Liver (tissue), 8 donors: ENCODE measurements at regions not wholly inside any gene's neighbourhood (a gene's known extent, or its start where the extent isn't known, plus 50 kb on each side); places are given as distances from the start of the nearest gene placed in this dataset.

ENCODE experiments used
- DNase-seq: peaks from one replicate; pipeline ENCODE4 v3.0.0-alpha.2; 2017; ENCODE audit warnings: low spot score
- H3K27ac ChIP-seq, 2 donors: one replicate each; pipeline ENCODE4 v1.7.0; 2013; ENCODE audit warnings: inconsistent platforms in 2 of 2, low read length in 2 of 2, control low read depth in 1 of 2, low read depth in 1 of 2, mild to moderate bottlenecking in 1 of 2
- H3K27me3 ChIP-seq, 4 donors: one replicate each; pipeline versions ENCODE4 v1.6.1 to v1.7.0; 2013; ENCODE audit warnings: low read length in 3 of 4, inconsistent platforms in 1 of 4, mild to moderate bottlenecking in 1 of 4, moderate library complexity in 1 of 4; ENCODE audit not compliant: control insufficient read depth in 4 of 4, insufficient read depth in 4 of 4
- H3K36me3 ChIP-seq, 4 donors: one replicate each; pipeline versions ENCODE4 v1.6.1 to v1.7.0; 2013; ENCODE audit warnings: low read length in 3 of 4, mild to moderate bottlenecking in 3 of 4, low read depth in 1 of 4, moderate library complexity in 1 of 4; ENCODE audit not compliant: control insufficient read depth in 4 of 4, insufficient read depth in 3 of 4
- H3K4me1 ChIP-seq, 4 donors: one replicate each; pipeline versions ENCODE4 v1.6.1 to v1.7.0; 2013; ENCODE audit warnings: low read length in 3 of 4, mild to moderate bottlenecking in 3 of 4, moderate library complexity in 1 of 4; ENCODE audit not compliant: control insufficient read depth in 4 of 4, insufficient read depth in 4 of 4
- H3K4me3 ChIP-seq, 3 donors: one replicate each; pipeline versions ENCODE4 v1.6.1 to v1.7.0; 2013; ENCODE audit warnings: low read length in 3 of 3, control low read depth in 1 of 3, low read depth in 1 of 3, mild to moderate bottlenecking in 1 of 3
- H3K9ac ChIP-seq, 2 donors: one replicate each; pipeline ENCODE4 v1.7.0; 2013; ENCODE audit warnings: low read length in 2 of 2, mild to moderate bottlenecking in 2 of 2, moderate library complexity in 2 of 2, control low read depth in 1 of 2, low read depth in 1 of 2
- H3K9me3 ChIP-seq, 4 donors: one replicate each; pipeline versions ENCODE4 v1.6.1 to v1.7.0; 2013; ENCODE audit warnings: low read length in 3 of 4; ENCODE audit not compliant: control insufficient read depth in 4 of 4
- ATF3 ChIP-seq: IDR thresholded peaks from 2 replicates; pipeline ENCODE4 v1.6.1; 2016; ENCODE audit warnings: antibody characterized with exemption
- EGR1 ChIP-seq, 2 donors: IDR thresholded peaks; 2 replicates each; pipeline ENCODE4 v1.6.1; 2016 to 2018; ENCODE audit warnings: antibody characterized with exemption in 2 of 2, low read depth in 2 of 2
- FOXA1 ChIP-seq: IDR thresholded peaks from 2 replicates; pipeline ENCODE4 v1.6.1; 2016; ENCODE audit warnings: antibody characterized with exemption
- FOXA2 ChIP-seq: IDR thresholded peaks from 2 replicates; pipeline ENCODE4 v1.6.1; 2016; ENCODE audit warnings: antibody characterized with exemption
- GABPA ChIP-seq, 2 donors: IDR thresholded peaks in 1 of 2; conservative IDR thresholded peaks in 1 of 2; 2 replicates each; pipeline ENCODE4 v1.6.1; 2016; ENCODE audit warnings: antibody characterized with exemption in 2 of 2, mild to moderate bottlenecking in 1 of 2, moderate library complexity in 1 of 2
- HNF4A ChIP-seq, 2 donors: conservative IDR thresholded peaks; 2 replicates each; pipeline ENCODE4 v1.6.1; 2016; ENCODE audit warnings: antibody characterized with exemption in 2 of 2, mild to moderate bottlenecking in 2 of 2
- HNF4G ChIP-seq: IDR thresholded peaks from 2 replicates; pipeline ENCODE4 v1.6.1; 2016; ENCODE audit warnings: antibody characterized with exemption
- NR2F2 ChIP-seq: IDR thresholded peaks from 2 replicates; pipeline ENCODE4 v1.6.1; 2016; ENCODE audit warnings: antibody characterized with exemption
- RAD21 ChIP-seq, 2 donors: IDR thresholded peaks; 2 replicates each; pipeline ENCODE4 v1.6.1; 2016; ENCODE audit warnings: antibody characterized with exemption in 2 of 2, mild to moderate bottlenecking in 2 of 2
- REST ChIP-seq: IDR thresholded peaks from 2 replicates; pipeline ENCODE4 v1.6.1; 2016; ENCODE audit warnings: antibody characterized with exemption, mild to moderate bottlenecking
- RXRA ChIP-seq, 2 donors: IDR thresholded peaks; 2 replicates each; pipeline ENCODE4 v1.6.1; 2017 to 2018; ENCODE audit warnings: antibody characterized with exemption in 2 of 2, mild to moderate bottlenecking in 1 of 2
- SP1 ChIP-seq: IDR thresholded peaks from 2 replicates; pipeline ENCODE4 v1.6.1; 2018; ENCODE audit warnings: antibody characterized with exemption, mild to moderate bottlenecking
- TAF1 ChIP-seq: conservative IDR thresholded peaks from 2 replicates; pipeline ENCODE4 v1.6.1; 2016; ENCODE audit warnings: antibody characterized with exemption, mild to moderate bottlenecking
- YY1 ChIP-seq: IDR thresholded peaks from 2 replicates; pipeline ENCODE4 v1.6.1; 2016; ENCODE audit warnings: antibody characterized with exemption, mild to moderate bottlenecking
- WGBS: extraction: QIAGEN DNeasy Blood & Tissue Kit; methylation state at CpG from one replicate; pipeline ENCODE4 v1.1.7; 2013; 5-methylcytosine and 5-hydroxymethylcytosine counted together
- TF ChIP-seq, protein P1 (sequence below): fragments of 150-350 bp; IDR thresholded peaks from 2 replicates; pipeline ENCODE4 v1.5.1; 2017; ENCODE audit warnings: improper control_type of control experiment, low read depth, low read length; ENCODE audit not compliant: missing input control
- donor health status: healthy.
- donor health status: healthy.
- donor health status: healthy.
- donor health status: healthy.
- donor health status: healthy.

- H3K4me3 ChIP-seq = no peak overlapping the region
- no peaks in the 10 kb centered on the region for H3K27me3 ChIP-seq
- H3K4me1 ChIP-seq = no peaks in the 10 kb centered on the region
- WGBS = 78% methylated on average over 2 of the region's 2 CpGs
- H3K36me3 ChIP-seq = no peaks in the 10 kb centered on the region
- H3K9me3 ChIP-seq = no peaks in the 10 kb centered on the region
- TF ChIP-seq GABPA (IDR thresholded peaks at IDR 0.05 in 1 of 2, conservative IDR thresholded peaks at IDR 0.05 in 1 of 2) (no peak), ATF3 (no peak), EGR1 (IDR thresholded peaks at IDR 0.05; ENCODE audit: low read depth in 2 of 2) (no peak), NR2F2 (no peak), REST (no peak), TAF1 (no peak), YY1 (no peak), FOXA2 (no peak), HNF4A (conservative IDR thresholded peaks at IDR 0.05) (no peak), RAD21 (IDR thresholded peaks at IDR 0.05) (no peak), HNF4G (no peak), RXRA (IDR thresholded peaks at IDR 0.05) (no peak), SP1 (no peak), FOXA1 (no peak)
- TF ChIP-seq, protein P1, sequence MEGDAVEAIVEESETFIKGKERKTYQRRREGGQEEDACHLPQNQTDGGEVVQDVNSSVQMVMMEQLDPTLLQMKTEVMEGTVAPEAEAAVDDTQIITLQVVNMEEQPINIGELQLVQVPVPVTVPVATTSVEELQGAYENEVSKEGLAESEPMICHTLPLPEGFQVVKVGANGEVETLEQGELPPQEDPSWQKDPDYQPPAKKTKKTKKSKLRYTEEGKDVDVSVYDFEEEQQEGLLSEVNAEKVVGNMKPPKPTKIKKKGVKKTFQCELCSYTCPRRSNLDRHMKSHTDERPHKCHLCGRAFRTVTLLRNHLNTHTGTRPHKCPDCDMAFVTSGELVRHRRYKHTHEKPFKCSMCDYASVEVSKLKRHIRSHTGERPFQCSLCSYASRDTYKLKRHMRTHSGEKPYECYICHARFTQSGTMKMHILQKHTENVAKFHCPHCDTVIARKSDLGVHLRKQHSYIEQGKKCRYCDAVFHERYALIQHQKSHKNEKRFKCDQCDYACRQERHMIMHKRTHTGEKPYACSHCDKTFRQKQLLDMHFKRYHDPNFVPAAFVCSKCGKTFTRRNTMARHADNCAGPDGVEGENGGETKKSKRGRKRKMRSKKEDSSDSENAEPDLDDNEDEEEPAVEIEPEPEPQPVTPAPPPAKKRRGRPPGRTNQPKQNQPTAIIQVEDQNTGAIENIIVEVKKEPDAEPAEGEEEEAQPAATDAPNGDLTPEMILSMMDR = no peak
- no peak overlapping the region for H3K27ac ChIP-seq
- DNase-seq = no peak
- no peak overlapping the region for H3K9ac ChIP-seq
Measured at GRCh38 chr15:87225436-87225835, 1031.1 kb downstream of the NTRK3 start.

DNA sequence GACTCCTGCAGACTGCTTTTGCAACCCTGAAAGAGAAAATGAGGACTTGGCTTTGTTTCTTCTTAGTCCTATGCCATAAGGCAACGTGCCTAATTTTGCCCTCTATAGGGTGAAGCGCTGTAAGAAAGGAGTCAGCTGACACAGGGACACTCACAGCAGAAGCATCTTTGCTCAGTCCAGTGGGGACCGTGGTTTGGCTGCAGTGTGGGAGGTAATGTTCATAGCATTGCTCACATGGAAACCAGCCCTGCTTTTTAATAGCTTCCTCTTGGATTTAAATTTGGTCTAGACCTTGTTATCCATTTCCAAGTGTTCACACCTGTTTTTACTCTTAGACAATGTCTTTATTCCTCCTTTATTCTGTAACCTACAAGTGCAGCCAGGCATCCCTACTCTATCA is 1032.1 kb downstream of the NTRK3 start:
- DNase-seq = no peak
- H3K9ac ChIP-seq = no peak overlapping the region
- WGBS = 67% methylated on average over 3 of the region's 3 CpGs
- no peak overlapping the region for H3K27ac ChIP-seq
- no peaks in the 10 kb centered on the region for H3K4me1 ChIP-seq
- H3K4me3 ChIP-seq = no peak overlapping the region
- TF ChIP-seq, protein P1 = no peak
- TF ChIP-seq HNF4G = no peak
- no peak for TF ChIP-seq FOXA1
- no peak for TF ChIP-seq HNF4A (conservative IDR thresholded peaks at IDR 0.05)
- H3K36me3 ChIP-seq = no peaks in the 10 kb centered on the region
- no peaks in the 10 kb centered on the region for H3K27me3 ChIP-seq
- no peaks in the 10 kb centered on the region for H3K9me3 ChIP-seq
